IMR-90 (cell line): ENCODE measurements at regions not wholly inside any gene's neighbourhood (a gene's known extent, or its start where the extent isn't known, plus 50 kb on each side); places are given as distances from the start of the nearest gene placed in this dataset.

Experiments used
- CTCF ChIP-seq: conservative IDR thresholded peaks from 2 replicates; pipeline ENCODE4 v1.5.1; 2012; ENCODE audit warnings: mild to moderate bottlenecking, low read depth, low read length, improper control_type of control experiment
- POLR2A ChIP-seq: IDR thresholded peaks from 2 replicates; pipeline ENCODE4 v1.6.1; 2012; ENCODE audit warnings: mild to moderate bottlenecking, low read depth, low read length

- TF ChIP-seq POLR2A (no peak), CTCF (no peak)
Observed at GRCh38 chr2:64244037-64244416, 99.8 kb upstream of the PELI1 start.
